Left lung (tissue), 4 donors: ENCODE measurements at regions not wholly inside any gene's neighbourhood (a gene's known extent, or its start where the extent isn't known, plus 50 kb on each side); places are given as distances from the start of the nearest gene placed in this dataset.
"Not testable (repeated sequence)": the region's sequence is repeated elsewhere in the genome, so short reads cannot be mapped to it uniquely, and the experiment has no call there.

ENCODE experiments used
- ATAC-seq: fragments of 200-7000 bp; cut with Tn5 transposase; one replicate; pipeline ENCODE4 v1.9.1; 2020; ENCODE audit warnings: moderate library complexity
- DNase-seq, 4 donors: peaks; one replicate each; pipeline ENCODE4 v3.0.0-alpha.2; 2013 to 2020
- H3K27ac ChIP-seq, 2 donors: fragments of 200-600 bp; sonication (generic) in 1 of 2; one replicate each; pipeline versions ENCODE4 v1.5.0 to v1.8.0; 2020 to 2021
- H3K27me3 ChIP-seq, 2 donors: fragments of 200-600 bp; sonication (generic) in 1 of 2; one replicate each; pipeline versions ENCODE4 v1.5.0 to v1.8.0; 2020 to 2021
- H3K36me3 ChIP-seq, 2 donors: fragments of 200-600 bp; sonication (generic) in 1 of 2; one replicate each; pipeline versions ENCODE4 v1.5.0 to v1.8.0; 2020 to 2021
- H3K4me1 ChIP-seq, 2 donors: fragments of 200-600 bp; one replicate each; pipeline ENCODE4 v1.8.0; 2021
- H3K4me3 ChIP-seq, 2 donors: fragments of 200-600 bp; sonication (generic) in 1 of 2; one replicate each; pipeline versions ENCODE4 v1.5.0 to v1.8.0; 2020 to 2021; ENCODE audit warnings: mild to moderate bottlenecking in 1 of 2
- H3K9me3 ChIP-seq, 2 donors: fragments of 200-600 bp; sonication (generic) in 1 of 2; one replicate each; pipeline versions ENCODE4 v1.5.0 to v1.8.0; 2020 to 2021
- CTCF ChIP-seq, 2 donors: fragments of 200-600 bp; sonication (generic) in 1 of 2; IDR thresholded peaks; one replicate each; pipeline versions ENCODE4 v1.5.0 to v1.8.0; 2021; ENCODE audit warnings: antibody characterized with exemption in 2 of 2
- intact Hi-C, 2 donors: fragments of 100-400 bp; cut with DNase I; formaldehyde crosslinking; loops; one replicate each; pipeline versions ENCODE4 v1.11.2 to v1.14.2; 2022
- donor health status: DM: no; HTN: yes; CAD: no.
- donor health status: DM: no; HTN: no; CAD: no.

GRCh38 chr5:91302958-91303357, 80.2 kb downstream of the ARRDC3 start:
- Histone ChIP-seq H3K36me3 (no peaks in the 10 kb centered on the region), H3K4me3 (no peak overlapping the region), H3K9me3 (no peaks in the 10 kb centered on the region), H3K27me3 (no peaks in the 10 kb centered on the region), H3K27ac (peak overlapping the region in 1 of 2 donors; percentile 77), H3K4me1 (peaks cover 0 to 38% of the 10 kb centered on the region in 2 donors)
- DNase-seq: no peak
- ATAC-seq: no peak
- no peak for TF ChIP-seq CTCF (IDR thresholded peaks at IDR 0.05)
- intact Hi-C loops: no loop called here

GRCh38 chr5:91302305-91302704, 80.8 kb downstream of the ARRDC3 start:
- H3K4me3 ChIP-seq: no peak overlapping the region
- H3K27me3 ChIP-seq: no peaks in the 10 kb centered on the region
- H3K36me3 ChIP-seq: no peaks in the 10 kb centered on the region
- intact Hi-C loops: no loop called here
- DNase-seq (no peak), ATAC-seq (no peak)
- H3K4me1 ChIP-seq: peaks cover 0 to 33% of the 10 kb centered on the region in 2 donors
- H3K27ac ChIP-seq: peak overlapping the region in 1 of 2 donors; percentile 77
- TF ChIP-seq CTCF (IDR thresholded peaks at IDR 0.05): no peak
- no peaks in the 10 kb centered on the region for H3K9me3 ChIP-seq

DNA sequence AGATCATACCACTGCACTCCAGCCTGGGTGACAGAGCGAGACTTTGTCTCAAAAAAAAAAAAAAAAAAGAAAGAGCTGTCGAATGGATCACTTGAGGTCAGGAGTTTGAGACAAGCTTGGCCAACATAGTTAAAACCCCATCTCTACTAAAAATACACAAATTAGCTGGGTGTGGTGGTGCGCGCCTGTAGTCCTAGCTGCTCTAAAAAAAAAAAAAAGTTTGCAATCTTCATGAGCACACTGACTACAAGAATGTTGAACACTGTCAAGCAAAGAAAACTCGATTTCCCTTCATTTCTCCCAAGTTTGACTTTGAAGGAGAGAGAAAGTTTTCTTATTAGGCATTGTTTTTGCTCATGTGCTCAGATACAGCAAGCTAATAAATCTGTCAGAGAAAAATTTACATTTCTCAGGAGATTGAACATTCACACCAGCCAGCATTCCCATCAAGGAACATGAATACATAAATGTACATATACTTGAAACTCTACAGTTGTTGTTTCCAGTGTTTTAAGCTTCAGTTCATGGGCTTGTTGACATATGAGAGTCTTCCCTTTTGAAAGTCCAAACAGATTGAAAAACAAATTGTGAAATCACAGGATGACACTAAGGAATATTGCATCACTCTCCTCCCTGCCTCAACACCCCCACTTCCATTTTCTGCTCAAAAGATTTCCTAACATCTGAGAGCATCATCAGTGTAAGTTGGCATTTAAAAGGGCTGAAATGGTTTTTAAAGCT, 81.8 kb downstream of the ARRDC3 start:
- Histone ChIP-seq H3K4me1 (peaks cover 6 to 32% of the 10 kb centered on the region in 2 donors), H3K4me3 (no peak overlapping the region), H3K27me3 (no peaks in the 10 kb centered on the region), H3K9me3 (no peaks in the 10 kb centered on the region), H3K36me3 (no peaks in the 10 kb centered on the region), H3K27ac (peak overlapping the region in 1 of 2 donors; percentile 77)
- intact Hi-C loops: no loop called here
- TF ChIP-seq CTCF (IDR thresholded peaks at IDR 0.05): no peak
- no peak for DNase-seq
- ATAC-seq: peak; percentile 27

GRCh38 chr5:91297994-91298393, 85.1 kb downstream of the ARRDC3 start:
- no peaks in the 10 kb centered on the region for H3K9me3 ChIP-seq
- DNase-seq (no peak), ATAC-seq (no peak)
- no peak for TF ChIP-seq CTCF (IDR thresholded peaks at IDR 0.05)
- peaks cover 7 to 25% of the 10 kb centered on the region in 2 donors for H3K4me1 ChIP-seq
- H3K27ac ChIP-seq: no peak overlapping the region
- intact Hi-C loops: no loop called here
- H3K27me3 ChIP-seq: no peaks in the 10 kb centered on the region
- no peak overlapping the region for H3K4me3 ChIP-seq
- no peaks in the 10 kb centered on the region for H3K36me3 ChIP-seq

GRCh38 chr5:91296674-91297143, 86.4 kb downstream of the ARRDC3 start:
- TF ChIP-seq CTCF (IDR thresholded peaks at IDR 0.05): no peak

DNA sequence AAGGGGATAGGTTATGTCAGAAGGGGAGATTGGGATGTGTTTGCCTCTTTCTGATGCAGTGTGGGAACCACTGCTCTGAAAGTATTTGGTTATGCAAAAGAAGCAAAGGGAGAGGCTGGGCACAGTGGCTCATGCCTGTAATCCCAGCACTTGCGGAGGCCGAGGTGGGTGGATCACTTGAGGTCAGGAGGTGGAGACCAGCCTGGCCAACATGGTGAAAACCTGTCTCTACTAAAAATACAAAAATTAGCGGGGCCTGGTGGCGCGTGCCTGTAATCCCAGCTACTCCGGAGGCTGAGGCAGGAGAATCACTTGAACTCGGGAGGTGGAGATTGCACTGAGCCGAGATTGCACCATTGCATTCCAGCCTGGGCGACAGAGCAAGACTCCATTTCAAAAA, 87.0 kb downstream of the ARRDC3 start:
- intact Hi-C loops, H3K36me3 ChIP-seq, H3K4me1 ChIP-seq, H3K9me3 ChIP-seq, H3K27me3 ChIP-seq, H3K4me3 ChIP-seq, DNase-seq: not testable (repeated sequence)
- ATAC-seq: peak; percentile 63
- H3K27ac ChIP-seq: peak overlapping the region in 1 of 2 donors; percentile 64

More at GRCh38 chr5:91296674-91297143, 86.4 kb downstream of the ARRDC3 start:
- H3K27ac ChIP-seq: peak overlapping the region in 1 of 2 donors; percentile 64
- H3K4me1 ChIP-seq: peaks cover 7 to 12% of the 10 kb centered on the region in 2 donors
- H3K36me3 ChIP-seq: no peaks in the 10 kb centered on the region
- H3K27me3 ChIP-seq: no peaks in the 10 kb centered on the region
- H3K4me3 ChIP-seq: no peak overlapping the region
- ATAC-seq (peak; percentile 94), DNase-seq (peak in 2 of 4 donors; percentile 77 to 86)
- intact Hi-C loops: no loop called here
- H3K9me3 ChIP-seq: no peaks in the 10 kb centered on the region
